ENCODE measurements at regions not wholly inside any gene's neighbourhood (a gene's known extent, or its start where the extent isn't known, plus 50 kb on each side); places are given as distances from the start of the nearest gene placed in this dataset.
"Not testable (repeated sequence)": the region's sequence is repeated elsewhere in the genome, so short reads cannot be mapped to it uniquely, and the experiment has no call there.

- DNase-seq: no peak
Measured at GRCh38 chr11:90465553-90465952, 242.7 kb upstream of the CHORDC1 start.

- DNase-seq: not testable (repeated sequence)
Measured at GRCh38 chr11:90455347-90455920, 232.6 kb upstream of the CHORDC1 start.

GRCh38 chr11:90453525-90453924 lies 230.7 kb upstream of the CHORDC1 start:
- no peak for DNase-seq

- DNase-seq: no peak
Measured at GRCh38 chr11:90449606-90450005, 226.8 kb upstream of the CHORDC1 start.

GRCh38 chr11:90448256-90448655 lies 225.4 kb upstream of the CHORDC1 start:
- DNase-seq: no peak

GRCh38 chr11:90447618-90448017 lies 224.8 kb upstream of the CHORDC1 start:
- no peak for DNase-seq

GRCh38 chr11:90446207-90446606 lies 223.4 kb upstream of the CHORDC1 start:
- DNase-seq: no peak

GRCh38 chr11:90438069-90438468 lies 215.2 kb upstream of the CHORDC1 start:
- no peak for DNase-seq

GRCh38 chr11:90434858-90435257 lies 212.0 kb upstream of the CHORDC1 start:
- no peak for DNase-seq

GRCh38 chr11:90428836-90429235 lies 206.0 kb upstream of the CHORDC1 start:
- no peak for DNase-seq

GRCh38 chr11:90426442-90426841 lies 203.6 kb upstream of the CHORDC1 start:
- no peak for DNase-seq

GRCh38 chr11:90423378-90423777 lies 200.5 kb upstream of the CHORDC1 start:
- no peak for DNase-seq

- DNase-seq: not testable (repeated sequence)
Measured at GRCh38 chr11:90422787-90423186, 199.9 kb upstream of the CHORDC1 start.

- no peak for DNase-seq
Measured at GRCh38 chr11:90414221-90414620, 191.4 kb upstream of the CHORDC1 start.

GRCh38 chr11:90407350-90407749 lies 184.5 kb upstream of the CHORDC1 start:
- no peak for DNase-seq

GRCh38 chr11:90392692-90393091 lies 169.8 kb upstream of the CHORDC1 start:
- DNase-seq: no peak

GRCh38 chr11:90391756-90392155 lies 168.9 kb upstream of the CHORDC1 start:
- DNase-seq: no peak

- no peak for DNase-seq
Measured at GRCh38 chr11:90380206-90380605, 157.4 kb upstream of the CHORDC1 start.

GRCh38 chr11:90373971-90374370 lies 151.1 kb upstream of the CHORDC1 start:
- no peak for DNase-seq

- no peak for DNase-seq
Measured at GRCh38 chr11:90364527-90364926, 141.7 kb upstream of the CHORDC1 start.

- no peak for DNase-seq
Measured at GRCh38 chr11:90363739-90364138, 140.9 kb upstream of the CHORDC1 start.

- DNase-seq: no peak
Measured at GRCh38 chr11:90355200-90355599, 132.4 kb upstream of the CHORDC1 start.

GRCh38 chr11:90349731-90350130 lies 126.9 kb upstream of the CHORDC1 start:
- no peak for DNase-seq

GRCh38 chr11:90344546-90344945 lies 121.7 kb upstream of the CHORDC1 start:
- DNase-seq: no peak

GRCh38 chr11:90343673-90344072 lies 120.8 kb upstream of the CHORDC1 start:
- DNase-seq: no peak

- no peak for DNase-seq
Measured at GRCh38 chr11:90341986-90342385, 119.1 kb upstream of the CHORDC1 start.
